Left lung (tissue), 4 donors: ENCODE measurements at regions not wholly inside any gene's neighbourhood (a gene's known extent, or its start where the extent isn't known, plus 50 kb on each side); places are given as distances from the start of the nearest gene placed in this dataset.

Experiments used
- ATAC-seq: fragments of 200-7000 bp; cut with Tn5 transposase; one replicate; pipeline ENCODE4 v1.9.1; 2020; ENCODE audit warnings: moderate library complexity
- DNase-seq, 4 donors: peaks; one replicate each; pipeline ENCODE4 v3.0.0-alpha.2; 2013 to 2020
- H3K27ac ChIP-seq, 2 donors: fragments of 200-600 bp; sonication (generic) in 1 of 2; one replicate each; pipeline versions ENCODE4 v1.5.0 to v1.8.0; 2020 to 2021
- H3K27me3 ChIP-seq, 2 donors: fragments of 200-600 bp; sonication (generic) in 1 of 2; one replicate each; pipeline versions ENCODE4 v1.5.0 to v1.8.0; 2020 to 2021
- H3K36me3 ChIP-seq, 2 donors: fragments of 200-600 bp; sonication (generic) in 1 of 2; one replicate each; pipeline versions ENCODE4 v1.5.0 to v1.8.0; 2020 to 2021
- H3K4me1 ChIP-seq, 2 donors: fragments of 200-600 bp; one replicate each; pipeline ENCODE4 v1.8.0; 2021
- H3K4me3 ChIP-seq, 2 donors: fragments of 200-600 bp; sonication (generic) in 1 of 2; one replicate each; pipeline versions ENCODE4 v1.5.0 to v1.8.0; 2020 to 2021; ENCODE audit warnings: mild to moderate bottlenecking in 1 of 2
- H3K9me3 ChIP-seq, 2 donors: fragments of 200-600 bp; sonication (generic) in 1 of 2; one replicate each; pipeline versions ENCODE4 v1.5.0 to v1.8.0; 2020 to 2021
- CTCF ChIP-seq, 2 donors: fragments of 200-600 bp; sonication (generic) in 1 of 2; IDR thresholded peaks; one replicate each; pipeline versions ENCODE4 v1.5.0 to v1.8.0; 2021; ENCODE audit warnings: antibody characterized with exemption in 2 of 2
- intact Hi-C, 2 donors: fragments of 100-400 bp; cut with DNase I; formaldehyde crosslinking; loops; one replicate each; pipeline versions ENCODE4 v1.11.2 to v1.14.2; 2022
- donor health status: DM: no; HTN: yes; CAD: no.
- donor health status: DM: no; HTN: no; CAD: no.

- TF ChIP-seq CTCF (IDR thresholded peaks at IDR 0.05): no peak
- H3K27me3 ChIP-seq: peaks cover 0 to 11% of the 10 kb centered on the region in 2 donors
- H3K36me3 ChIP-seq: no peaks in the 10 kb centered on the region
- no peak for DNase-seq
- H3K27ac ChIP-seq: no peak overlapping the region
- no peaks in the 10 kb centered on the region for H3K9me3 ChIP-seq
- H3K4me3 ChIP-seq: no peak overlapping the region
- no peak for ATAC-seq
- intact Hi-C loops: no loop called here
- no peaks in the 10 kb centered on the region for H3K4me1 ChIP-seq
Measured at GRCh38 chr10:128808921-128809440, 658.1 kb upstream of the MGMT start.

GRCh38 chr10:128811511-128811910 is 655.5 kb upstream of the MGMT start:
- peak in 2 of 4 donors; percentile 11 to 16 for DNase-seq
- Histone ChIP-seq H3K27ac (no peak overlapping the region), H3K36me3 (no peaks in the 10 kb centered on the region), H3K27me3 (peaks cover 0 to 11% of the 10 kb centered on the region in 2 donors), H3K4me1 (no peaks in the 10 kb centered on the region), H3K9me3 (no peaks in the 10 kb centered on the region), H3K4me3 (no peak overlapping the region)
- intact Hi-C loops: no loop called here
- TF ChIP-seq CTCF (IDR thresholded peaks at IDR 0.05): no peak
- ATAC-seq: no peak

GRCh38 chr10:128812000-128812399 is 655.0 kb upstream of the MGMT start:
- Histone ChIP-seq H3K4me1 (no peaks in the 10 kb centered on the region), H3K4me3 (no peak overlapping the region), H3K36me3 (no peaks in the 10 kb centered on the region), H3K27me3 (peaks cover 0 to 11% of the 10 kb centered on the region in 2 donors), H3K27ac (no peak overlapping the region), H3K9me3 (no peaks in the 10 kb centered on the region)
- peak in 2 of 4 donors; percentile 61 to 66 for DNase-seq
- no peak for TF ChIP-seq CTCF (IDR thresholded peaks at IDR 0.05)
- no peak for ATAC-seq
- intact Hi-C loops: no loop called here

- TF ChIP-seq CTCF (IDR thresholded peaks at IDR 0.05): no peak
- Histone ChIP-seq H3K9me3 (no peaks in the 10 kb centered on the region), H3K27ac (no peak overlapping the region), H3K4me3 (no peak overlapping the region), H3K27me3 (peaks cover 0 to 11% of the 10 kb centered on the region in 2 donors), H3K4me1 (no peaks in the 10 kb centered on the region), H3K36me3 (no peaks in the 10 kb centered on the region)
- intact Hi-C loops: no loop called here
- ATAC-seq: no peak
- no peak for DNase-seq
Measured at GRCh38 chr10:128813574-128813973, 653.5 kb upstream of the MGMT start.

GRCh38 chr10:128814024-128814423 is 653.0 kb upstream of the MGMT start:
- intact Hi-C loops: no loop called here
- DNase-seq (no peak), ATAC-seq (no peak)
- H3K27ac ChIP-seq: no peak overlapping the region
- no peak for TF ChIP-seq CTCF (IDR thresholded peaks at IDR 0.05)
- no peak overlapping the region for H3K4me3 ChIP-seq
- H3K4me1 ChIP-seq: no peaks in the 10 kb centered on the region
- no peaks in the 10 kb centered on the region for H3K9me3 ChIP-seq
- peaks cover 0 to 11% of the 10 kb centered on the region in 2 donors for H3K27me3 ChIP-seq
- no peaks in the 10 kb centered on the region for H3K36me3 ChIP-seq
